ENCODE measurements at regions not wholly inside any gene's neighbourhood (a gene's known extent, or its start where the extent isn't known, plus 50 kb on each side); places are given as distances from the start of the nearest gene placed in this dataset.
A peak's percentile ranks its signal among the peaks of the same experiment; 100 is the strongest.

GRCh38 chr14:89618330-89618708 is 201.3 kb upstream of the FOXN3 start:
- no peak for TF ChIP-seq CTCF (IDR thresholded peaks at IDR 0.05; ENCODE audit: control insufficient read depth, extremely low read depth, insufficient read depth)
- peak overlapping the region; percentile 43; the same call in 1 of the 2 replicates for H3K4me3 ChIP-seq (ENCODE audit: low read depth, low read length)
- DNase-seq (ENCODE audit: low read depth), result no peak

- no peak for DNase-seq (ENCODE audit: low read depth)
- TF ChIP-seq CTCF (IDR thresholded peaks at IDR 0.05; ENCODE audit: control insufficient read depth, extremely low read depth, insufficient read depth), result no peak
- no peak overlapping the region for H3K4me3 ChIP-seq (ENCODE audit: low read depth, low read length)
Measured at GRCh38 chr14:89617481-89618329, 200.7 kb upstream of the FOXN3 start.

GRCh38 chr14:89616852-89617341 is 199.9 kb upstream of the FOXN3 start:
- no peak overlapping the region for H3K4me3 ChIP-seq (ENCODE audit: low read depth, low read length)
- no peak for TF ChIP-seq CTCF (IDR thresholded peaks at IDR 0.05; ENCODE audit: control insufficient read depth, extremely low read depth, insufficient read depth)
- no peak for DNase-seq (ENCODE audit: low read depth)

- no peak for TF ChIP-seq CTCF (IDR thresholded peaks at IDR 0.05; ENCODE audit: control insufficient read depth, extremely low read depth, insufficient read depth)
- H3K4me3 ChIP-seq (ENCODE audit: low read depth, low read length), result no peak overlapping the region
- no peak for DNase-seq (ENCODE audit: low read depth)
Measured at GRCh38 chr14:89616425-89616824, 199.4 kb upstream of the FOXN3 start.

- H3K4me3 ChIP-seq (ENCODE audit: low read depth, low read length), result no peak overlapping the region
- TF ChIP-seq CTCF (IDR thresholded peaks at IDR 0.05; ENCODE audit: control insufficient read depth, extremely low read depth, insufficient read depth), result no peak
- no peak for DNase-seq (ENCODE audit: low read depth)
Measured at GRCh38 chr14:89615421-89615820, 198.4 kb upstream of the FOXN3 start.

- no peak for TF ChIP-seq CTCF (IDR thresholded peaks at IDR 0.05; ENCODE audit: control insufficient read depth, extremely low read depth, insufficient read depth)
- no peak for DNase-seq (ENCODE audit: low read depth)
- H3K4me3 ChIP-seq (ENCODE audit: low read depth, low read length), result no peak overlapping the region
Measured at GRCh38 chr14:89614009-89614691, 197.1 kb upstream of the FOXN3 start.
